A549 (cell line): ENCODE measurements at regions not wholly inside any gene's neighbourhood (a gene's known extent, or its start where the extent isn't known, plus 50 kb on each side); places are given as distances from the start of the nearest gene placed in this dataset.

Source experiments
- CTCF ChIP-seq: fragments of >200 bp; sonication (Bioruptor Twin); formaldehyde crosslinking; IDR thresholded peaks from 3 replicates; pipeline ENCODE4 v1.5.1; 2016
- EP300 ChIP-seq, 2 experiments: fragments of >200 bp; sonication (Bioruptor Twin); formaldehyde crosslinking; IDR thresholded peaks; 2 replicates in 1 of 2; 3 replicates in 1 of 2; pipeline ENCODE4 v1.6.1; 2016 to 2017
- MAZ ChIP-seq: fragments of 150-350 bp; IDR thresholded peaks from 2 replicates; pipeline ENCODE4 v1.6.1; 2014; ENCODE audit warnings: antibody characterized with exemption, low read depth, low read length, borderline replicate concordance
- REST ChIP-seq: fragments of 200-600 bp; sonication (generic); IDR thresholded peaks from 2 replicates; pipeline ENCODE4 v1.6.1; 2016; ENCODE audit warnings: antibody characterized with exemption, mild to moderate bottlenecking, moderate library complexity

GRCh38 chr6:170038708-170039107 lies 252.2 kb downstream of the DLL1 start:
- TF ChIP-seq CTCF (no peak), REST (no peak), MAZ (no peak), EP300 (IDR thresholded peaks at IDR 0.05) (no peak)
